GM23338 (cell line): ENCODE measurements at regions not wholly inside any gene's neighbourhood (a gene's known extent, or its start where the extent isn't known, plus 50 kb on each side); places are given as distances from the start of the nearest gene placed in this dataset.

Experiments
- ATAC-seq: fragments of 200-7000 bp; cut with Tn5 transposase; 3 replicates; pipeline ENCODE4 v1.9.1; 2020
- DNase-seq: peaks from one replicate; pipeline ENCODE4 v3.0.0-alpha.2; 2015; ENCODE audit warnings: low spot score
- H2AFZ ChIP-seq: fragments of 200-600 bp; sonication (generic); 2 replicates; pipeline ENCODE4 v1.8.0; 2016; ENCODE audit warnings: antibody characterized with exemption, mild to moderate bottlenecking, moderate library complexity
- H3F3A ChIP-seq: fragments of 200-600 bp; sonication (generic); replicated peaks from 2 replicates; pipeline ENCODE4 v1.8.0; 2017; ENCODE audit warnings: antibody characterized with exemption, mixed run types, low read depth
- H3K27ac ChIP-seq: fragments of 200-600 bp; sonication (generic); 2 replicates; pipeline ENCODE4 v1.6.1; 2016; ENCODE audit warnings: low read depth
- H3K27me3 ChIP-seq: fragments of 200-600 bp; sonication (generic); 2 replicates; pipeline ENCODE4 v1.8.0; 2016; ENCODE audit warnings: mild to moderate bottlenecking, mixed run types, moderate library complexity; ENCODE audit not compliant: insufficient read depth
- H3K36me3 ChIP-seq: fragments of 200-600 bp; sonication (generic); 2 replicates; pipeline ENCODE4 v1.8.0; 2016; ENCODE audit warnings: mild to moderate bottlenecking; ENCODE audit not compliant: insufficient read depth
- H3K4me1 ChIP-seq: fragments of 200-600 bp; sonication (generic); 2 replicates; pipeline ENCODE4 v1.8.0; 2016; ENCODE audit warnings: mild to moderate bottlenecking, moderate library complexity; ENCODE audit not compliant: insufficient read depth
- H3K4me2 ChIP-seq: fragments of 200-600 bp; sonication (generic); 2 replicates; pipeline ENCODE4 v1.7.1; 2017; ENCODE audit warnings: mixed run types
- H3K4me3 ChIP-seq: fragments of 200-600 bp; sonication (generic); 2 replicates; pipeline ENCODE4 v1.6.1; 2016; ENCODE audit warnings: mixed run types
- H3K79me2 ChIP-seq: fragments of 200-600 bp; sonication (generic); replicated peaks from 2 replicates; pipeline ENCODE4 v1.8.0; 2017; ENCODE audit warnings: mild to moderate bottlenecking; ENCODE audit not compliant: insufficient read depth
- H3K9me2 ChIP-seq: fragments of 200-600 bp; sonication (generic); 2 replicates; pipeline ENCODE4 v1.8.0; 2017; ENCODE audit not compliant: insufficient read depth
- H4K20me1 ChIP-seq: fragments of 200-600 bp; sonication (generic); replicated peaks from 2 replicates; pipeline ENCODE4 v1.8.0; 2017; ENCODE audit warnings: mild to moderate bottlenecking; ENCODE audit not compliant: insufficient read depth
- H3K27ac Mint-ChIP-seq: 2 replicates; pipeline ENCODE4 v1.8.0; 2020; ENCODE audit warnings: inconsistent platforms, mild to moderate bottlenecking, moderate library complexity, mixed read lengths
- H3K27me3 Mint-ChIP-seq: 3 replicates; pipeline ENCODE4 v1.8.0; 2022; ENCODE audit warnings: low read depth, mild to moderate bottlenecking, moderate library complexity, mixed read lengths, inconsistent platforms; ENCODE audit not compliant: insufficient read depth, poor library complexity
- H3K36me3 Mint-ChIP-seq: 3 replicates; pipeline ENCODE4 v1.8.0; 2021; ENCODE audit warnings: low read depth, mild to moderate bottlenecking, inconsistent platforms, moderate library complexity, mixed read lengths
- H3K4me1 Mint-ChIP-seq: 3 replicates; pipeline ENCODE4 v1.8.0; 2020; ENCODE audit warnings: mild to moderate bottlenecking, inconsistent platforms, mixed read lengths
- H3K4me3 Mint-ChIP-seq: 3 replicates; pipeline ENCODE4 v1.8.0; 2021; ENCODE audit warnings: moderate library complexity, mild to moderate bottlenecking, inconsistent platforms, mixed read lengths
- H3K9me3 Mint-ChIP-seq: 3 replicates; pipeline ENCODE4 v1.8.0; 2020; ENCODE audit warnings: moderate library complexity, mild to moderate bottlenecking, inconsistent platforms, mixed read lengths
- CREB1 ChIP-seq: fragments of 250-450 bp; sonication (Bioruptor Pico); IDR thresholded peaks from 2 replicates; pipeline ENCODE4 v1.5.0; 2020; ENCODE audit warnings: low read depth, mild to moderate bottlenecking, moderate library complexity
- CTCF ChIP-seq, 2 experiments: fragments of 200-600 bp in 1 of 2; sonication (generic) in 1 of 2; conservative IDR thresholded peaks; 2 replicates each; pipeline versions ENCODE4 v1.5.1 to v1.6.1; 2016 to 2017; ENCODE audit warnings: antibody characterized with exemption in 2 of 2, low read depth in 2 of 2, mild to moderate bottlenecking in 2 of 2, moderate library complexity in 1 of 2
- ETS1 ChIP-seq: IDR thresholded peaks from 2 replicates; pipeline ENCODE4 v1.6.1; 2016; ENCODE audit warnings: antibody characterized with exemption
- EZH2phosphoT487 ChIP-seq: fragments of 200-600 bp; sonication (generic); IDR thresholded peaks from one replicate; pipeline ENCODE4 v1.8.1; 2018; ENCODE audit warnings: antibody characterized with exemption; ENCODE audit not compliant: unreplicated experiment
- JUNB ChIP-seq: IDR thresholded peaks from one replicate; pipeline ENCODE4 v1.6.1; 2016; ENCODE audit warnings: antibody characterized with exemption; ENCODE audit not compliant: unreplicated experiment
- NANOG ChIP-seq: IDR thresholded peaks from 2 replicates; pipeline ENCODE4 v1.6.1; 2016; ENCODE audit warnings: antibody characterized with exemption, borderline replicate concordance
- POLR2AphosphoS5 ChIP-seq: IDR thresholded peaks from 2 replicates; pipeline ENCODE4 v1.6.1; 2016; ENCODE audit warnings: antibody characterized with exemption, low read depth
- STAT1 ChIP-seq: IDR thresholded peaks from one replicate; pipeline ENCODE4 v1.6.1; 2016; ENCODE audit warnings: antibody characterized with exemption; ENCODE audit not compliant: unreplicated experiment
- ZNF114 ChIP-seq: fragments of 250-450 bp; sonication (Bioruptor Pico); IDR thresholded peaks from 2 replicates; pipeline ENCODE4 v1.5.0; 2020; ENCODE audit warnings: mild to moderate bottlenecking, moderate library complexity
- ZNF331 ChIP-seq: fragments of 250-450 bp; sonication (Bioruptor Pico); IDR thresholded peaks from 2 replicates; pipeline ENCODE4 v1.5.0; 2020; ENCODE audit warnings: low read depth, mild to moderate bottlenecking, moderate library complexity
- ZNF462 ChIP-seq: fragments of 250-450 bp; sonication (Bioruptor Pico); IDR thresholded peaks from 2 replicates; pipeline ENCODE4 v1.5.0; 2020; ENCODE audit warnings: mild to moderate bottlenecking, moderate library complexity

GRCh38 chr4:19047279-19047880 is 1025.8 kb upstream of the LCORL start:
- DNase-seq (no peak), ATAC-seq (no peak)
- TF ChIP-seq POLR2AphosphoS5 (no peak), STAT1 (no peak), CREB1 (CRISPR knock-in tag) (no peak), ZNF114 (no peak), JUNB (no peak)
- H3K4me1 Mint-ChIP-seq: peaks cover 6% of the 10 kb centered on the region
- no peak overlapping the region for H3K27ac Mint-ChIP-seq
- H3K4me3 Mint-ChIP-seq: no peak overlapping the region
- H3K9me3 Mint-ChIP-seq: no peaks in the 10 kb centered on the region
- Histone ChIP-seq H3K36me3 (no peaks in the 10 kb centered on the region), H3K4me1 (0 out of 2 replicates have a peak, but pooled peaks cover 5% of the 10 kb centered on the region), H3F3A (no peaks in the 10 kb centered on the region), H3K4me3 (no peak overlapping the region), H4K20me1 (no peaks in the 10 kb centered on the region), H2AFZ (no peak overlapping the region), H3K79me2 (no peaks in the 10 kb centered on the region), H3K4me2 (no peak overlapping the region), H3K27me3 (no peaks in the 10 kb centered on the region), H3K27ac (no peak overlapping the region), H3K9me2 (no peaks in the 10 kb centered on the region)
- H3K36me3 Mint-ChIP-seq: no peaks in the 10 kb centered on the region
- peaks cover 1% of the 10 kb centered on the region for H3K27me3 Mint-ChIP-seq

GRCh38 chr4:19039816-19040215 is 1018.3 kb upstream of the LCORL start:
- Histone ChIP-seq H4K20me1 (no peaks in the 10 kb centered on the region), H3K9me2 (no peaks in the 10 kb centered on the region), H3K79me2 (no peaks in the 10 kb centered on the region), H3K27ac (no peak overlapping the region), H3K4me2 (no peak overlapping the region), H3K36me3 (no peaks in the 10 kb centered on the region), H3F3A (no peaks in the 10 kb centered on the region), H3K4me1 (peaks cover 6% of the 10 kb centered on the region; the same call in 1 of the 2 replicates), H3K4me3 (no peak overlapping the region), H3K27me3 (no peaks in the 10 kb centered on the region), H2AFZ (no peak overlapping the region)
- no peak overlapping the region for H3K4me3 Mint-ChIP-seq
- peaks cover 28% of the 10 kb centered on the region for H3K36me3 Mint-ChIP-seq
- no peak overlapping the region for H3K27ac Mint-ChIP-seq
- peaks cover 12% of the 10 kb centered on the region; the same call in 2 of the 3 replicates for H3K9me3 Mint-ChIP-seq
- H3K27me3 Mint-ChIP-seq: no peaks in the 10 kb centered on the region
- peaks cover 8% of the 10 kb centered on the region; the same call in 2 of the 3 replicates for H3K4me1 Mint-ChIP-seq
- ATAC-seq (no peak), DNase-seq (no peak)
- TF ChIP-seq STAT1: no peak
- TF ChIP-seq ZNF462: no peak
- no peak for TF ChIP-seq NANOG
- no peak for TF ChIP-seq ETS1
- TF ChIP-seq ZNF331 (CRISPR knock-in tag): no peak
- TF ChIP-seq CTCF (conservative IDR thresholded peaks at IDR 0.05; ENCODE audit: low read depth in 2 of 2): no peak
- TF ChIP-seq ZNF114: no peak
- TF ChIP-seq EZH2phosphoT487: no peak
- no peak for TF ChIP-seq CREB1 (CRISPR knock-in tag)
